ENCODE measurements at regions not wholly inside any gene's neighbourhood (a gene's known extent, or its start where the extent isn't known, plus 50 kb on each side); places are given as distances from the start of the nearest gene placed in this dataset.
"Not testable (repeated sequence)": the region's sequence is repeated elsewhere in the genome, so short reads cannot be mapped to it uniquely, and the experiment has no call there.

DNA sequence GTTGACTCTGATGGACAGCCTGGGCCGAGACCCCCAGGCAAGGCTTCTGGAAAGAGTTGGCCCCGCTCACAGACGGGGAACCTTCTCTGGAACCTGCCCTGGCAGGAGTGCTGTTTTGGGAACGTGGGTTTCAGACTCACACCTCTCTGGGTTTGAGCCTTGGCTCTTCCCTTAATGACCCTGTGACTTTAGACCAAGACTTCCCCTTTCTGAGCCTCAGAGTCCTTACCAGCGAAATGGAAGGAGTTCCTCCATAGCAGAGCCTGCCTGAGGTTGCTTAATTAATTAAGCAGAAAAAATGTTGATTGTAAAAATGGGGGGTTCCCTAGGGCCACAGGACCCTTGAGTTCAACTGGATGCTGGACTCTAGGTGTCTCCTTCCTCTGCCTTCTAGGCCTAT lies 408.2 kb downstream of the SEC14L1 start:
- DNase-seq (ENCODE audit: low spot score) = no peak

DNA sequence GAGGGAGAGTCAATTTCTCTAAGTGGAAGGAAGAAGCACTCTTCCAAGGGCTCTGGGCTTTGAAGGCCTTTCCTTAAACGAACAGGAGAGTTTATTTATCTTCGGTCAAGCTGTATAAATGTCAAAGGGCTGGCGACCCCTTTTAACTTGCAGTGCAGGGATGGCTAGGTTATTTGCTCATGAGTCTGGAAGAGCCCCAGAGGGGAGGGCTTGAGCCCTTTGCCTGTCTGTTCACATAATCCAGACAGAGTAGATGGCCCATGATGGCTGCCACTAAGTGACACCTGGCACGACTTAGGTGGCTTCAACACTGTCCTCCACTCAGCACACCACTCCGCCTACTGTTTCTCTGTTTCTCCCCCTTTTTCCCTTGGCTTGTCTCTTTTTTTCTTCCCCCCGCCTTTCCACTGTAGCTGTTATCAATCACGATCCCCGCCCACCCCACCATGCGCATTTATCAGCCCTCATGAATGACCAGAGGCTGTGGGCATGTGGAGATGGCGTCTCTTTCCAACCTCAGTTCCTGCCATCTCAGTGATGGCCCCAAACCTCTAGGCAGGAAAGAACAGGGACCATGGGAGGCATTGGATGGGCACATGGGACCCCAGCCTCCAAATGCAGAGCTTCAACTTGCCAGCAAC lies 408.7 kb upstream of the TNRC6C start:
- no peak for DNase-seq (ENCODE audit: low spot score)

- no peak for DNase-seq (ENCODE audit: low spot score)
Observed at GRCh38 chr17:77553459-77554066, 404.9 kb upstream of the TNRC6C start.

DNA sequence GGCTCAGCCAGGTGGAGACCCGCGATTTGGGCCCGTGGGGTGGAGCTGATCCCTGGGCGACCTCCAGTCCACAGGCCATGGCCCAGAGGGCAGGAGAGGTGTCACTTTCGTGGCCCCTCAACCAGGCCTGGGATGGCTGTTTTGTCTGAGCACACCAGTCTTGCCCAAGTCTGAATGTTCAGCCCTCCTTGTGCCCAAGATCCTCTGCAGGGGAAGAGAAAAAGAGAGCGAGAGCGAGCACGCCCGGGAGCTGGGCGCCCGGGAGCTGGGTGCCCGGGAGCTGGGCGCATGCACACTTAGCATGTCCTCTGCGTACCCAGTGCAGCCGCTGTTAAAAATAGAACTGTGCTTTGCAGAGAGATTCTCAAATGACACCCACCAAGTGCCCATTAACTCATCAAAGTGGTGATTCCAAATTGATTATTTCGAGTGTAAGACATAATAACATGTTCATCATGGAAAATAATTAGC lies 403.3 kb upstream of the TNRC6C start:
- DNase-seq (ENCODE audit: low spot score) = no peak

- no peak for DNase-seq (ENCODE audit: low spot score)
Observed at GRCh38 chr17:77555741-77556291, 402.7 kb upstream of the TNRC6C start.

- no peak for DNase-seq (ENCODE audit: low spot score)
Observed at GRCh38 chr17:77556383-77557061, 402.0 kb upstream of the TNRC6C start.

DNA sequence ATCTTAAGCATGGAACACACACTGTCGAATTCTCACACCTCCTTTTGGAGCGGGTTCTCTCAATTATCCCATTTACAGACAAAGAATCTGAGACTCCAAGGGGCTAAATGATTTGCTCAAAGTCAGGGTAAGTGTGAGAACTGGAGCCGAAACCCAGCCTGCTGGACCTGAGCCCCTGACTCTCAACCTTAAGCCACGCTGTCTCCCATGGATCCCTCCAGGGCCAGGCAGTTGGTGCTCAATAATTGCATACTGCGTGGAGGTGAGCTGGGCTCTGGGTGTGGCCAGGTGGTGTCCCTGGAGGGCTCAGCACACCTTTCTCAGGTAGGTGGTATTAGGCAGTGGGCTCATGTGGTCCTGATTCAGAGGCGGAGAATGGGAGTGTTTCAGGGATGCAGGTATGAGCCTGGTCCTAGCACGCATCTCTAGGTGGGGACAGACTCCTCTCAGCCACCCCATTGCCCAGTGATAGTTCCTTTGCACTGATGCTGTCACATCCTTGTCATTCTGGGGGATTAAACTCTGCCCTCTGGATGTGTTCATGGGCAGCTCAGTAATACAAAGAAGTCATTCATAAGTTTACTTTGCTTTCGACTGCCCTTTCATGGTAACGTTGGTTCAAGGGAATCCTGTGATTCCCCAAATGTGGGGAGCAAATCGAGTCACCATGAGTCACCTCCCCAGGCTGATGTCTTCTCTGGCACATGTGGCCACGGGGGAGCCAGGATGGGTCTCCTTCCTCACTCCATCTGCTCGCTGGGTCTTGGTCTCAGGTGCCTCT lies 399.5 kb upstream of the TNRC6C start:
- DNase-seq (ENCODE audit: low spot score) = no peak

DNA sequence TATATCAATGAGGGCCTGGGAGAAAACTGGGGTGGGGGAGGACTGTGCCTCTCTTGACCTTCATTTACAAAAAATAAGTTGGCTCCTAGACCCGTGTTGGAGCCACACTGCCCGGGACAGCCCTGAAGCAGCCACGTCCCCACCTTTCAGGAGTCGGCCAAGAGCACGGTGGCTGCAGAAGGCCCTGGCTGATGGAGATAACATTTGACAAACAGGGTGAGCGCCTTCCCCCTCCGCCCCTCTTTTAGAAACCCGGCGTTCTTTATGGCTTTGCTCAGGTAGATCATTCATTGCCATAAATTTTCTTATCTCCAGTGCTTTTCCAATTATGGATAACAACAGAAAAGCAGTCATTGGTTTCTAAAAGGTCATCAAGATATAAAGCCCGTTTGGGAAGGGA lies 398.1 kb upstream of the TNRC6C start:
- no peak for DNase-seq (ENCODE audit: low spot score)

- no peak for DNase-seq (ENCODE audit: low spot score)
Observed at GRCh38 chr17:77560841-77561240, 397.7 kb upstream of the TNRC6C start.

GRCh38 chr17:77562361-77562760 lies 396.1 kb upstream of the TNRC6C start:
- not testable (repeated sequence) for DNase-seq (ENCODE audit: low spot score)

DNA sequence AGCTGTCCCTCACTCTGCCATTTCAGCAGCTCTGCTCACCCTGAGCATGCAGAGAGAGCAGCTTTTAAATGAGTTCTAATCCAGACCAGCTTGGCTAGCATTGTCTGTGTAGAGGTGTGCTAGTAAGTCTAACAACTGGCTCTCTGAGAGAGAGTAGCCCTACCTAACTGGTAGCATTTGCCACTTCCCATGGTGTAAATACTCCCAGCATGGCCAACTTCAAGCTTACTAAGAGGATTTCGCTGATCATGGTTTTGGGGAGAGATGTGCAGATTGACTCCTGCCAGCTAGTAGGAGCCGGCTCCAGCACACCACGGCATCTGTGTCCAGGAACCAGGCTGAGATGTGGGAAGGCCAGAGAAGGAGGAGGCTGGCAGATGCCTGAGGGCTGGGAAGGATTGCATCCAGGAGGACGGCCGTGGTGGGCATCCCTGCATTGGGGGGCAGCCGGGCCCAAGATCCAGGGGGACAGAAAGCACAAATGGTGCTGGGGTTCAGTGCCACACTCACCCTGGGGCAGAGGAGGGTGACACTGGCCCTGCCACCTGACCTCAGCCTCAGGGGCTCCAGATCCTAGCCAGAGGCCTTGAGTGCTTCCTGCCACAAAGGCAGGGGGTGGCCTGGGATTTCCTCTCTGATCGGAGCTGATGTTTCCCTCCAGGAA lies 394.9 kb upstream of the TNRC6C start:
- no peak for DNase-seq (ENCODE audit: low spot score)

- no peak for DNase-seq (ENCODE audit: low spot score)
Observed at GRCh38 chr17:77564278-77564920, 394.1 kb upstream of the TNRC6C start.

- no peak for DNase-seq (ENCODE audit: low spot score)
Observed at GRCh38 chr17:77565166-77565565, 393.3 kb upstream of the TNRC6C start.

DNA sequence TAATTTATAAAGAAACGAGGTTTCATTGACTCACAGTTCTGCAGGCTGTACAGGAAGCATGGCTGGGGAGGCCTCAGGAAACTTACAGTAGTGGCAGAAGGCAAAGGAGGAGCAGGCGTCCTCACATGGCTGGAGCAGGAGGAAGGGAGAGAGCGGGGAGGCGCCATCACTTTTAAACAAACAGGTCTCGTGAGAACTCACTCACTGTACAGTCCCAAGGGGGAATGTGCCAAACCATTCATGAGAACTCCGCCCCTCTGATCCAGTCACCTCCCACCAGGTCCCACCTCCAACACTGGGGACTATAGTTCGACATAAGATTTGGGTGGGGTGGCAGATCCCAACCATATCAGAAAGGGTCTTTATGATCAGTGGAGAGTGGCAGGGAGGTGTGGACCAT lies 392.4 kb upstream of the TNRC6C start:
- no peak for DNase-seq (ENCODE audit: low spot score)

GRCh38 chr17:77566566-77567138 lies 391.9 kb upstream of the TNRC6C start:
- DNase-seq (ENCODE audit: low spot score) = no peak

DNA sequence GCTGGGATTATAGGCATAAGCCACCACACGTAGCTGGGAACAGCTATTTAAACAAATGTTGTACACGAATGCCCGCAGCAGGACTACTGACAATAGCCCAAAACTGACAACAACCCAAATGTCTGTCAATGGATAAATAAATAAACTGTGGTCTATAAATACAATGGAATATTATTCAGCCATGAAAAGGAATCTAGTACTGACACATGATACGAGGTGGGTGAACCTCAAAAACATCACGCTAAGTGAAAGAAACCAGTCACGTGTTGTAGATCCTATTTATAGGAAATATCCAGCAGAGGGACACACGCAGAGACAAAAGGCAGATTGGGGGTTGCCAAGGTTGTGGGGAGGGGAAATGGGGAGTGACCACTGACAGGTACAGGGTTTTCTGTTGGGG lies 390.0 kb upstream of the TNRC6C start:
- DNase-seq (ENCODE audit: low spot score) = no peak

DNA sequence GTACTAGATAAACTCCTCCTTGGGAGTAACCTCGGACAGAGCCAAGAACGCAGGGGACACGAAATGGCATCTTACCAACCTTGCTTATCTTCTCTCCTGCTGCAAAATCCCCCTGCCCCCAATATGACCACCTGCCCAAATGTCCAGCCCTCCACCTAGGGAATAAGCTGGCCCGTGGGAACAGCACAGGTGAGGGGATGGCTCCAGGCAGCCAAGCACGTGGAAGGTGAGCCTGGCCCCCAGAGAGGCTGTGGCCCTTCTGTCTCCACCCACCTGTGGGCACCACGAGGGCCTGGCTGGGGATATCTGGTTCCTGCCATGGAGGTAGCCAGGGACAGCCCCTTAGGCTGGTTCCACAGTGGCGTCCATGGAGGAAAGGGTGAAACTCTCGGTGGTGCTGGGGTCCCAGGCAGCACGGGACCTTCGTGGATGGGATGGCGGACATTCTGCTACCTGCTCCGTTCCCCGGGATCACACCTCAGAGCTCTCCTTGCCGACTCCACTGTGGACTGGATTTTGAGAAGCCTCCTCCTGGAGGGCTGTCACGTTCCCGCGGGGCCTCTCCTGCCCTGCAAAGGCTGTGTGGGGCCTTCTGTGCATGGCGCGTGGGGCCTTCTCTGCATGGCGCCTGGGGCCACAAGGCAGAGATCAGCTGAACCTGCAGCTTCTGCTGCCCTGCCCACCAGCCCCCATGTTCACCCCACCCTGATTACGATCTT lies 388.5 kb upstream of the TNRC6C start:
- DNase-seq (ENCODE audit: low spot score) = no peak

DNA sequence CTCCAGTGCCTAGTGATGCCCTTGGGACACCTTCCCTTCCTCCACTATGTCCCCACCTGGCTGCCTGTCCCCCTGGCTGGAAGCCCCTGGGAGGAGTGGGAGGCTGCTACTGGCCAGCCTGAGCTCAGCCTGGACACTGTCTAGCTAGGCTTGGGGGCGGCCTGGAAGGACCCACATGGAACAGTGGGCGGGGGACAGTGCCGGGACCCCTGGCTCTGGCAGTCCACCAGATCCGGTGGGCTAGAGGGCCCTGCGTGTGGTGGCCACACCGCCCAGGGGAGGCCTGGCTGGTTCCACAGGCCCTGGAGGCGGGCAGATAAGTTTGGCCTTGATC lies 388.0 kb upstream of the TNRC6C start:
- no peak for DNase-seq (ENCODE audit: low spot score)

- no peak for DNase-seq (ENCODE audit: low spot score)
Observed at GRCh38 chr17:77571155-77571981, 387.1 kb upstream of the TNRC6C start.

Data from HuH-7.5 (cell line).